Adrenal gland (tissue), 9 donors: ENCODE measurements at regions not wholly inside any gene's neighbourhood (a gene's known extent, or its start where the extent isn't known, plus 50 kb on each side); places are given as distances from the start of the nearest gene placed in this dataset.

Source experiments
- DNase-seq, 7 donors: peaks; one replicate each; pipeline ENCODE4 v3.0.0-alpha.2; 2019 to 2020
- H3K27ac ChIP-seq, 5 donors: fragments of 200-600 bp; sonication (generic) in 4 of 5; 1 replicate in 3 of 5; 2 replicates in 2 of 5; pipeline versions ENCODE4 v1.5.1 to v1.8.0; 2016 to 2020; ENCODE audit warnings: mild to moderate bottlenecking in 1 of 5
- H3K27me3 ChIP-seq: fragments of 200-600 bp; 2 replicates; pipeline ENCODE4 v1.8.0; 2021
- H3K36me3 ChIP-seq, 2 donors: fragments of 200-600 bp; replicated peaks in 1 of 2; 1 replicate in 1 of 2; 2 replicates in 1 of 2; pipeline versions ENCODE4 v1.5.1 to v1.8.0; 2018 to 2022
- H3K4me1 ChIP-seq, 2 donors: fragments of 200-600 bp; replicated peaks in 1 of 2; 1 replicate in 1 of 2; 2 replicates in 1 of 2; pipeline versions ENCODE4 v1.5.1 to v1.8.0; 2018 to 2021
- H3K4me3 ChIP-seq, 4 donors: fragments of 200-600 bp; sonication (generic) in 3 of 4; one replicate each; pipeline ENCODE4 v1.5.1; 2016 to 2018
- H3K9me3 ChIP-seq, 3 donors: fragments of 200-600 bp; sonication (generic) in 1 of 3; replicated peaks in 1 of 3; 1 replicate in 2 of 3; 2 replicates in 1 of 3; pipeline versions ENCODE4 v1.5.1 to v1.8.0; 2016 to 2021
- CTCF ChIP-seq, 6 experiments: fragments of 450-650 bp in 4 of 6; fragments of 200-600 bp in 2 of 6; sonication (generic) in 1 of 6; IDR thresholded peaks; 1 replicate in 5 of 6; 2 replicates in 1 of 6; pipeline versions ENCODE4 v1.5.1 to v1.8.0; 2016 to 2021; ENCODE audit warnings: antibody characterized with exemption in 6 of 6, mild to moderate bottlenecking in 2 of 6, moderate library complexity in 1 of 6
- POLR2A ChIP-seq, 2 donors: fragments of 450-650 bp; IDR thresholded peaks; one replicate each; pipeline ENCODE4 v1.6.1; 2017; ENCODE audit warnings: antibody characterized with exemption in 2 of 2, mild to moderate bottlenecking in 2 of 2, moderate library complexity in 1 of 2
- WGBS, 4 donors: extraction: QIAGEN DNeasy Blood & Tissue Kit in 2 of 4; methylation state at CpG; one replicate each; pipeline versions ENCODE4 v1.1.5 to v1.1.7; 2013 to 2017; 5-methylcytosine and 5-hydroxymethylcytosine counted together
- intact Hi-C, 2 donors: fragments of 100-400 bp; cut with DNase I; formaldehyde crosslinking; loops; one replicate each; pipeline versions ENCODE4 v1.14.1 to v1.15.0; 2022 to 2023
- donor health status: healthy with polysubstance abuse.
- donor health status: Bipolar disorder and iron deficiency.
- donor health status: DM: yes; HTN: yes; CAD: no.
- donor health status: DM: no; HTN: no; CAD: no.
- donor health status: DM: no; HTN: no; CAD: no.

- 32 to 42% (median 36%) methylated on average over 18 to 26 of the region's 26 CpGs for WGBS, 4 donors
- Histone ChIP-seq H3K27me3 (peaks cover 8% of the 10 kb centered on the region), H3K4me1 (peaks cover 12 to 14% of the 10 kb centered on the region in 2 donors), H3K4me3 (peak overlapping the region in 1 of 4 donors; percentile 61), H3K27ac (peak overlapping the region in 1 of 5 donors; percentile 81), H3K36me3 (no peaks in the 10 kb centered on the region), H3K9me3 (no peaks in the 10 kb centered on the region)
- intact Hi-C loops = no loop called here
- no peak for DNase-seq
- TF ChIP-seq CTCF (IDR thresholded peaks at IDR 0.05) (no peak), POLR2A (IDR thresholded peaks at IDR 0.05) (no peak)
Measured at GRCh38 chr9:96022445-96023051, 147.1 kb downstream of the ERCC6L2 start.

GRCh38 chr9:96021551-96022444 is 146.3 kb downstream of the ERCC6L2 start:
- intact Hi-C loops = no loop called here
- no peaks in the 10 kb centered on the region for H3K9me3 ChIP-seq
- H3K4me1 ChIP-seq = peaks cover 10 to 12% of the 10 kb centered on the region in 2 donors
- no peak for TF ChIP-seq POLR2A (IDR thresholded peaks at IDR 0.05)
- no peak for TF ChIP-seq CTCF (IDR thresholded peaks at IDR 0.05)
- peaks cover 8% of the 10 kb centered on the region for H3K27me3 ChIP-seq
- peak overlapping the region in 2 of 4 donors; percentile 38 to 61 for H3K4me3 ChIP-seq
- WGBS, 4 donors = 1 to 11% (median 2%) methylated on average over 17 to 75 of the region's 75 CpGs
- peak in 1 of 7 donors; percentile 17 for DNase-seq
- H3K27ac ChIP-seq = peak overlapping the region in 2 of 5 donors; percentile 56 to 81
- no peaks in the 10 kb centered on the region for H3K36me3 ChIP-seq

GRCh38 chr9:96020792-96021550 is 145.5 kb downstream of the ERCC6L2 start:
- DNase-seq = peak in 3 of 7 donors; percentile 19 to 27 (median 21)
- intact Hi-C loops = no loop called here
- no peaks in the 10 kb centered on the region for H3K36me3 ChIP-seq

More at GRCh38 chr9:96020792-96021550, 145.5 kb downstream of the ERCC6L2 start:
- Histone ChIP-seq H3K4me1 (peaks cover 10 to 12% of the 10 kb centered on the region in 2 donors), H3K4me3 (peak overlapping the region in 2 of 4 donors; percentile 38 to 61), H3K9me3 (no peaks in the 10 kb centered on the region), H3K27ac (peak overlapping the region in 2 of 5 donors; percentile 56 to 81), H3K27me3 (peaks cover 8% of the 10 kb centered on the region)
- no peak for TF ChIP-seq POLR2A (IDR thresholded peaks at IDR 0.05)
- no peak for TF ChIP-seq CTCF (IDR thresholded peaks at IDR 0.05)
- WGBS, 4 donors = 0 to 2% (median 1%) methylated on average over 14 to 73 of the region's 73 CpGs
